HUES64 (cell line): ENCODE measurements at regions not wholly inside any gene's neighbourhood (a gene's known extent, or its start where the extent isn't known, plus 50 kb on each side); places are given as distances from the start of the nearest gene placed in this dataset.
"Not testable (repeated sequence)": the region's sequence is repeated elsewhere in the genome, so short reads cannot be mapped to it uniquely, and the experiment has no call there.

Experiments
- H3K27ac ChIP-seq: 2 replicates; pipeline ENCODE4 v1.7.0; 2013; ENCODE audit warnings: low read depth, low read length, inconsistent platforms
- H3K27me3 ChIP-seq: 2 replicates; pipeline ENCODE4 v1.6.1; 2013; ENCODE audit warnings: mild to moderate bottlenecking, low read length; ENCODE audit not compliant: insufficient read depth
- H3K36me3 ChIP-seq: 2 replicates; pipeline ENCODE4 v1.6.1; 2013; ENCODE audit warnings: mild to moderate bottlenecking, low read length; ENCODE audit not compliant: insufficient read depth
- H3K4me1 ChIP-seq: 2 replicates; pipeline ENCODE4 v1.6.1; 2013; ENCODE audit warnings: mild to moderate bottlenecking, low read length, moderate library complexity; ENCODE audit not compliant: insufficient read depth
- H3K4me3 ChIP-seq: 2 replicates; pipeline ENCODE4 v1.5.1; 2013; ENCODE audit warnings: mild to moderate bottlenecking, low read length, moderate library complexity
- H3K9ac ChIP-seq: 2 replicates; pipeline ENCODE4 v1.6.1; 2013; ENCODE audit warnings: mild to moderate bottlenecking, low read depth, low read length
- H3K9me3 ChIP-seq: 2 replicates; pipeline ENCODE4 v1.6.1; 2013; ENCODE audit warnings: low read depth, low read length; ENCODE audit not compliant: insufficient read depth
- WGBS: fragments of 150-250, 120-280 bp; methylation state at CpG from one replicate; pipeline ENCODE4 v1.1.7; 2013; ENCODE audit warnings: missing lambda C conversion rate; 5-methylcytosine and 5-hydroxymethylcytosine counted together

GRCh38 chr11:106531648-106532047 lies 454.2 kb downstream of the AASDHPPT start:
- not testable (repeated sequence) for H3K36me3 ChIP-seq, H3K4me1 ChIP-seq, H3K27me3 ChIP-seq, H3K4me3 ChIP-seq, H3K9me3 ChIP-seq, H3K9ac ChIP-seq, H3K27ac ChIP-seq
- 95% methylated on average over 18 of the region's 18 CpGs for WGBS

GRCh38 chr11:106533046-106533445 lies 455.6 kb downstream of the AASDHPPT start:
- Histone ChIP-seq H3K4me3 (no peak overlapping the region), H3K9ac (no peak overlapping the region), H3K27me3 (no peaks in the 10 kb centered on the region), H3K27ac (no peak overlapping the region), H3K4me1 (no peaks in the 10 kb centered on the region), H3K36me3 (no peaks in the 10 kb centered on the region), H3K9me3 (no peaks in the 10 kb centered on the region)
- no CpG with 5 or more reads among the region's 2 CpGs for WGBS

- Histone ChIP-seq H3K27ac (no peak overlapping the region), H3K4me3 (no peak overlapping the region), H3K36me3 (no peaks in the 10 kb centered on the region), H3K9ac (no peak overlapping the region), H3K4me1 (no peaks in the 10 kb centered on the region), H3K9me3 (no peaks in the 10 kb centered on the region), H3K27me3 (no peaks in the 10 kb centered on the region)
- WGBS, result 95% methylated on average over 5 of the region's 5 CpGs
Measured at GRCh38 chr11:106540001-106540400, 462.5 kb downstream of the AASDHPPT start.

- WGBS, result 96% methylated on average over 2 of the region's 2 CpGs
- Histone ChIP-seq H3K9ac (no peak overlapping the region), H3K36me3 (no peaks in the 10 kb centered on the region), H3K4me3 (no peak overlapping the region), H3K27ac (no peak overlapping the region), H3K9me3 (peaks cover 12% of the 10 kb centered on the region; the same call in 1 of the 2 replicates), H3K27me3 (no peaks in the 10 kb centered on the region), H3K4me1 (no peaks in the 10 kb centered on the region)
Measured at GRCh38 chr11:106548406-106548805, 469.9 kb downstream of the GUCY1A2 start.

- 93% methylated on average over 13 of the region's 13 CpGs for WGBS
- no peak overlapping the region for H3K4me3 ChIP-seq
Measured at GRCh38 chr11:106551744-106552673, 466.3 kb downstream of the GUCY1A2 start.

GRCh38 chr11:106552694-106553203 lies 465.5 kb downstream of the GUCY1A2 start:
- Histone ChIP-seq H3K36me3 (no peaks in the 10 kb centered on the region), H3K4me1 (no peaks in the 10 kb centered on the region), H3K27ac (no peak overlapping the region), H3K4me3 (no peak overlapping the region), H3K9ac (no peak overlapping the region), H3K27me3 (no peaks in the 10 kb centered on the region), H3K9me3 (peaks cover 20% of the 10 kb centered on the region; the same call in 1 of the 2 replicates)
- WGBS, result 92% methylated on average over 6 of the region's 6 CpGs

More at GRCh38 chr11:106551744-106552673, 466.3 kb downstream of the GUCY1A2 start:
- Histone ChIP-seq H3K27ac (no peak overlapping the region), H3K27me3 (no peaks in the 10 kb centered on the region), H3K4me1 (no peaks in the 10 kb centered on the region), H3K9ac (no peak overlapping the region), H3K9me3 (peaks cover 20% of the 10 kb centered on the region; the same call in 1 of the 2 replicates), H3K36me3 (no peaks in the 10 kb centered on the region)

GRCh38 chr11:106553304-106553703 lies 465.0 kb downstream of the GUCY1A2 start:
- Histone ChIP-seq H3K4me3 (no peak overlapping the region), H3K9me3 (peaks cover 20% of the 10 kb centered on the region; the same call in 1 of the 2 replicates), H3K27me3 (no peaks in the 10 kb centered on the region), H3K27ac (no peak overlapping the region), H3K36me3 (no peaks in the 10 kb centered on the region), H3K9ac (no peak overlapping the region), H3K4me1 (no peaks in the 10 kb centered on the region)
- WGBS, result 95% methylated on average over 6 of the region's 6 CpGs

GRCh38 chr11:106555566-106556250 lies 462.6 kb downstream of the GUCY1A2 start:
- not testable (repeated sequence) for H3K9ac ChIP-seq, H3K4me1 ChIP-seq, H3K4me3 ChIP-seq, H3K27me3 ChIP-seq, H3K27ac ChIP-seq, H3K36me3 ChIP-seq
- peaks cover 20% of the 10 kb centered on the region; the same call in 1 of the 2 replicates for H3K9me3 ChIP-seq
- WGBS, result 95% methylated on average over 13 of the region's 13 CpGs

GRCh38 chr11:106565326-106565725 lies 452.9 kb downstream of the GUCY1A2 start:
- no peak overlapping the region for H3K9ac ChIP-seq
- H3K36me3 ChIP-seq, result no peaks in the 10 kb centered on the region
- 88% methylated on average over 2 of the region's 2 CpGs for WGBS
- H3K4me3 ChIP-seq, result no peak overlapping the region
- H3K9me3 ChIP-seq, result no peaks in the 10 kb centered on the region
- H3K4me1 ChIP-seq, result no peaks in the 10 kb centered on the region
- no peak overlapping the region for H3K27ac ChIP-seq
- no peaks in the 10 kb centered on the region for H3K27me3 ChIP-seq

- no peaks in the 10 kb centered on the region for H3K27me3 ChIP-seq
- H3K9me3 ChIP-seq, result no peaks in the 10 kb centered on the region
- H3K4me3 ChIP-seq, result no peak overlapping the region
- H3K9ac ChIP-seq, result no peak overlapping the region
- no peak overlapping the region for H3K27ac ChIP-seq
- H3K36me3 ChIP-seq, result no peaks in the 10 kb centered on the region
- 98% methylated on average over 3 of the region's 3 CpGs for WGBS
- H3K4me1 ChIP-seq, result no peaks in the 10 kb centered on the region
Measured at GRCh38 chr11:106568632-106569031, 449.6 kb downstream of the GUCY1A2 start.

- not testable (repeated sequence) for H3K9ac ChIP-seq, H3K4me3 ChIP-seq, H3K9me3 ChIP-seq, H3K4me1 ChIP-seq, H3K36me3 ChIP-seq, H3K27me3 ChIP-seq, H3K27ac ChIP-seq
- WGBS, result 87% methylated on average over 5 of the region's 5 CpGs
Measured at GRCh38 chr11:106577384-106577783, 440.9 kb downstream of the GUCY1A2 start.
